Endothelial cell of umbilical vein (primary cell): ENCODE measurements at regions not wholly inside any gene's neighbourhood (a gene's known extent, or its start where the extent isn't known, plus 50 kb on each side); places are given as distances from the start of the nearest gene placed in this dataset.

Experiments used
- BruUV-seq: library from RNA; stranded (reverse); fragments of 400-500 nt; replicated peaks from 2 replicates; lab custom pipeline; 2021; lab: Mats Ljungman, UMichigan
- CTCF ChIA-PET: fragments of 300-600, 350-600 bp; sonication (Branson Sonifier 250); formaldehyde crosslinking; loops from one replicate; lab custom pipeline; 2021; ENCODE audit warnings: antibody characterized with exemption, inconsistent platforms; lab: Charles Lee
- POLR2A ChIA-PET: fragments of 300-600, 350-600 bp; sonication (Branson Sonifier 250); formaldehyde crosslinking; loops from one replicate; lab custom pipeline; 2021; ENCODE audit warnings: antibody characterized with exemption, inconsistent platforms; lab: Charles Lee
- DNase-seq: peaks from one replicate; pipeline ENCODE4 v3.0.0-alpha.2; 2011; ENCODE audit warnings: low read depth, low spot score
- FAIRE-seq: peaks from 2 replicates; lab custom pipeline; 2011; peaks lifted over from hg19 to GRCh38; lab: Jason Lieb, UNC
- H2AFZ ChIP-seq: 2 replicates; pipeline ENCODE4 v1.6.0; 2012; ENCODE audit warnings: low read depth, low read length, control low read depth, inconsistent platforms
- H3K27ac ChIP-seq: 2 replicates; pipeline ENCODE4 v1.5.1; 2011; ENCODE audit warnings: low read depth, mild to moderate bottlenecking, control low read depth, low read length, moderate library complexity; ENCODE audit not compliant: insufficient read depth
- H3K27me3 ChIP-seq, 2 experiments: 2 replicates each; pipeline versions ENCODE4 v1.6.0 to v1.6.1; 2011; ENCODE audit warnings: low read length in 2 of 2, mixed read lengths in 1 of 2; ENCODE audit not compliant: control insufficient read depth in 2 of 2, insufficient read depth in 2 of 2
- H3K36me3 ChIP-seq, 2 experiments: 2 replicates in 1 of 2; 3 replicates in 1 of 2; pipeline ENCODE4 v1.5.1; 2011; ENCODE audit warnings: low read length in 2 of 2, mild to moderate bottlenecking in 1 of 2, moderate library complexity in 1 of 2; ENCODE audit not compliant: control insufficient read depth in 2 of 2, insufficient read depth in 2 of 2; ENCODE audit errors: extremely low read depth in 1 of 2
- H3K4me1 ChIP-seq: 3 replicates; pipeline ENCODE4 v1.5.1; 2011; ENCODE audit warnings: mild to moderate bottlenecking, low read length; ENCODE audit not compliant: control insufficient read depth, insufficient read depth; ENCODE audit errors: extremely low read depth
- H3K4me2 ChIP-seq: 2 replicates; pipeline ENCODE4 v1.6.1; 2011; ENCODE audit warnings: low read length, control low read depth, mixed read lengths; ENCODE audit not compliant: insufficient read depth
- H3K4me3 ChIP-seq, 3 experiments: fragments of 200-600 bp in 1 of 3; sonication (generic), shearing (Covaris generic) in 1 of 3; replicated peaks in 1 of 3; 2 replicates each; pipeline ENCODE4 v1.5.1; 2011 to 2016; ENCODE audit warnings: control low read depth in 3 of 3, low read length in 3 of 3, mild to moderate bottlenecking in 2 of 3, inconsistent platforms in 1 of 3, low read depth in 1 of 3, moderate library complexity in 1 of 3; ENCODE audit not compliant: insufficient read depth in 1 of 3
- H3K79me2 ChIP-seq: 2 replicates; pipeline ENCODE4 v1.6.0; 2012; ENCODE audit warnings: low read length, inconsistent platforms; ENCODE audit not compliant: control insufficient read depth, insufficient read depth
- H3K9ac ChIP-seq: replicated peaks from 2 replicates; pipeline ENCODE3; 2011; ENCODE audit warnings: low read length, control low read depth; ENCODE audit not compliant: insufficient read depth; ENCODE audit errors: extremely low read depth
- H3K9me1 ChIP-seq: replicated peaks from 3 replicates; pipeline ENCODE4 v1.6.0; 2011; ENCODE audit warnings: mild to moderate bottlenecking, low read length; ENCODE audit not compliant: control insufficient read depth, insufficient read depth; ENCODE audit errors: extremely low read depth
- H3K9me3 ChIP-seq: replicated peaks from 2 replicates; pipeline ENCODE4 v1.5.1; 2012; ENCODE audit warnings: low read length, inconsistent platforms; ENCODE audit not compliant: control insufficient read depth, insufficient read depth
- H4K20me1 ChIP-seq: replicated peaks from 2 replicates; pipeline ENCODE3; 2011; ENCODE audit warnings: mild to moderate bottlenecking, low read length; ENCODE audit not compliant: control insufficient read depth, insufficient read depth; ENCODE audit errors: extremely low read depth
- CTCF ChIP-seq, 2 donors: IDR thresholded peaks; 1 replicate in 1 of 2; 2 replicates in 1 of 2; pipeline ENCODE4 v1.5.1; 2011; ENCODE audit warnings: low read length in 2 of 2, mild to moderate bottlenecking in 2 of 2, moderate library complexity in 2 of 2, control low read depth in 1 of 2, inconsistent platforms in 1 of 2, low read depth in 1 of 2; ENCODE audit not compliant: insufficient read depth in 1 of 2; ENCODE audit errors: extremely low read depth in 1 of 2
- EZH2 ChIP-seq: IDR thresholded peaks from 2 replicates; pipeline ENCODE4 v1.6.1; 2012; ENCODE audit warnings: borderline replicate concordance, low read depth, mild to moderate bottlenecking, moderate library complexity, low read length, inconsistent platforms; ENCODE audit not compliant: severe bottlenecking
- FOS ChIP-seq: IDR thresholded peaks from 2 replicates; pipeline ENCODE4 v1.6.1; 2011; ENCODE audit warnings: mild to moderate bottlenecking, low read length, moderate library complexity, borderline replicate concordance; ENCODE audit not compliant: insufficient read depth
- GATA2 ChIP-seq: IDR thresholded peaks from 2 replicates; pipeline ENCODE4 v1.7.0; 2011; ENCODE audit warnings: low read depth, mild to moderate bottlenecking, moderate library complexity, mixed read lengths, low read length; ENCODE audit not compliant: insufficient read length, insufficient read depth
- JUN ChIP-seq: IDR thresholded peaks from 2 replicates; pipeline ENCODE4 v1.6.1; 2011; ENCODE audit warnings: borderline replicate concordance, low read depth; ENCODE audit not compliant: insufficient read length, insufficient read depth
- MAX ChIP-seq: IDR thresholded peaks from 2 replicates; pipeline ENCODE4 v1.6.1; 2011; ENCODE audit not compliant: insufficient read depth, insufficient read length
- MYC ChIP-seq: IDR thresholded peaks from one replicate; pipeline ENCODE4 v1.6.1; 2011; ENCODE audit warnings: mild to moderate bottlenecking, low read depth, low read length
- POLR2A ChIP-seq: IDR thresholded peaks from 2 replicates; pipeline ENCODE4 v1.6.1; 2012; ENCODE audit warnings: low read depth, mild to moderate bottlenecking, control low read depth, low read length
- POLR2AphosphoS5 ChIP-seq: IDR thresholded peaks from 2 replicates; pipeline ENCODE4 v1.6.1; 2012; ENCODE audit warnings: low read depth, mild to moderate bottlenecking, control low read depth, low read length, moderate library complexity; ENCODE audit not compliant: insufficient read depth
- dilution Hi-C: fragments of 300-500 bp; cut with MboI; formaldehyde crosslinking; loops from one replicate; pipeline ENCODE4 v1.15.0; 2019; ENCODE audit warnings: low sequenced_read_pairs; ENCODE audit not compliant: extremely low pct_ligation_motif_present
- intact Hi-C: fragments of 100-400 bp; cut with micrococcal nuclease; formaldehyde crosslinking; loops from one replicate; pipeline ENCODE4 v1.10.0; 2022

GRCh38 chr7:41416208-41416595 is 286.7 kb downstream of the INHBA start:
- POLR2A ChIA-PET: no interaction called here

More at GRCh38 chr7:41416208-41416595, 286.7 kb downstream of the INHBA start:
- Histone ChIP-seq H3K4me2 (no peak overlapping the region), H3K4me1 (no peaks in the 10 kb centered on the region), H3K9me1 (no peaks in the 10 kb centered on the region), H3K79me2 (no peaks in the 10 kb centered on the region), H2AFZ (no peak overlapping the region), H3K36me3 (no peaks in the 10 kb centered on the region), H3K9me3 (no peaks in the 10 kb centered on the region), H3K4me3 (no peak overlapping the region), H3K9ac (no peak overlapping the region), H3K27ac (no peak overlapping the region), H4K20me1 (no peaks in the 10 kb centered on the region), H3K27me3 (no peaks in the 10 kb centered on the region)
- dilution Hi-C loops: no loop called here
- no peak for FAIRE-seq
- intact Hi-C loops: no loop called here
- no peak for TF ChIP-seq POLR2A
- no peak for TF ChIP-seq EZH2
- no peak for TF ChIP-seq POLR2AphosphoS5
- TF ChIP-seq FOS: no peak
- no peak for TF ChIP-seq CTCF (IDR thresholded peaks at IDR 0.05; ENCODE audit: extremely low read depth in 1 of 2, insufficient read depth in 1 of 2, low read depth in 1 of 2, low read length in 2 of 2)
- no peak for TF ChIP-seq JUN
- TF ChIP-seq GATA2: no peak
- TF ChIP-seq MYC: no peak
- TF ChIP-seq MAX: no peak
- no peak for DNase-seq
- no TSS peak for BruUV-seq
- CTCF ChIA-PET: no interaction called here
